PC-3 (cell line): ENCODE measurements at regions not wholly inside any gene's neighbourhood (a gene's known extent, or its start where the extent isn't known, plus 50 kb on each side); places are given as distances from the start of the nearest gene placed in this dataset.
"Not testable (repeated sequence)": the region's sequence is repeated elsewhere in the genome, so short reads cannot be mapped to it uniquely, and the experiment has no call there.

Source experiments
- ATAC-seq: fragments of 200-7000 bp; cut with Tn5 transposase; 2 replicates; pipeline ENCODE4 v1.9.1; 2020; ENCODE audit warnings: mild to moderate bottlenecking, moderate library complexity
- BruUV-seq: library from RNA; stranded (reverse); fragments of 400-500 nt; replicated peaks from 2 replicates; lab custom pipeline; 2021; lab: Mats Ljungman, UMichigan
- CTCF ChIA-PET: fragments of 300-600 bp; sonication (Branson Sonifier 250); formaldehyde crosslinking; loops from one replicate; lab custom pipeline; 2022; ENCODE audit warnings: antibody characterized with exemption; lab: Charles Lee
- POLR2A ChIA-PET: fragments of 300-600 bp; sonication (Branson Sonifier 250); formaldehyde crosslinking; loops from one replicate; lab custom pipeline; 2022; ENCODE audit warnings: antibody characterized with exemption; ENCODE audit not compliant: unreplicated experiment; lab: Charles Lee
- DNase-seq: peaks from one replicate; pipeline ENCODE4 v3.0.0-alpha.2; 2015
- H2AFZ ChIP-seq: fragments of 300-600 bp; sonication (generic); 2 replicates; pipeline ENCODE4 v1.6.0; 2016; ENCODE audit warnings: antibody characterized with exemption, low read length
- H3F3A ChIP-seq: fragments of 300-600 bp; sonication (generic); one replicate; pipeline ENCODE4 v1.6.0; 2017; ENCODE audit warnings: antibody characterized with exemption, low read length, control low read depth, mild to moderate bottlenecking; ENCODE audit not compliant: unreplicated experiment
- H3K27ac ChIP-seq: fragments of 300-600 bp; sonication (generic); 2 replicates; pipeline ENCODE4 v1.5.1; 2016; ENCODE audit warnings: mild to moderate bottlenecking, low read length
- H3K27me3 ChIP-seq: fragments of 300-600 bp; sonication (generic); 2 replicates; pipeline ENCODE4 v1.6.1; 2016; ENCODE audit warnings: low read length, mixed read lengths
- H3K36me3 ChIP-seq: fragments of 300-600 bp; sonication (generic); 2 replicates; pipeline ENCODE4 v1.6.1; 2016; ENCODE audit warnings: low read depth, mixed run types, low read length, mixed read lengths
- H3K4me1 ChIP-seq: fragments of 300-600 bp; sonication (generic); 2 replicates; pipeline ENCODE4 v1.5.1; 2016; ENCODE audit warnings: low read length; ENCODE audit not compliant: insufficient read depth
- H3K4me2 ChIP-seq: fragments of 300-600 bp; sonication (generic); 2 replicates; pipeline ENCODE4 v1.6.0; 2016; ENCODE audit warnings: low read length
- H3K4me3 ChIP-seq: fragments of 300-600 bp; sonication (generic); 2 replicates; pipeline ENCODE4 v1.5.1; 2016; ENCODE audit warnings: mild to moderate bottlenecking, low read length, mixed read lengths
- H3K79me2 ChIP-seq: fragments of 300-600 bp; sonication (generic); 2 replicates; pipeline ENCODE4 v1.6.1; 2017; ENCODE audit warnings: low read length, mixed read lengths
- H3K9ac ChIP-seq: fragments of 300-600 bp; sonication (generic); 2 replicates; pipeline ENCODE4 v1.6.0; 2016; ENCODE audit warnings: mild to moderate bottlenecking, low read length
- H3K9me2 ChIP-seq: fragments of 300-600 bp; sonication (generic); replicated peaks from 2 replicates; pipeline ENCODE4 v1.6.1; 2016; ENCODE audit warnings: mixed run types, low read length, mixed read lengths
- H3K9me3 ChIP-seq: fragments of 300-600 bp; sonication (generic); 2 replicates; pipeline ENCODE4 v1.6.1; 2016; ENCODE audit warnings: low read length, mixed read lengths
- H4K20me1 ChIP-seq: fragments of 300-600 bp; sonication (generic); 2 replicates; pipeline ENCODE4 v1.6.1; 2016; ENCODE audit warnings: low read length, mixed read lengths
- EZH2 ChIP-seq: fragments of 300-600 bp; sonication (generic); IDR thresholded peaks from one replicate; pipeline ENCODE4 v1.6.1; 2017; ENCODE audit warnings: antibody characterized with exemption, mild to moderate bottlenecking, low read length; ENCODE audit not compliant: unreplicated experiment
- EZH2phosphoT487 ChIP-seq: fragments of 300-600 bp; sonication (generic); IDR thresholded peaks from 2 replicates; pipeline ENCODE4 v1.6.1; 2018; ENCODE audit warnings: mild to moderate bottlenecking, antibody characterized with exemption, low read length, borderline replicate concordance
- intact Hi-C: fragments of 100-400 bp; cut with micrococcal nuclease; formaldehyde crosslinking; loops from 2 replicates; pipeline ENCODE4 v1.9.0; 2023
- TF ChIP-seq, protein P1 (sequence below): fragments of 300-600 bp; sonication (generic); conservative IDR thresholded peaks from 2 replicates; pipeline ENCODE4 v1.5.1; 2017; ENCODE audit warnings: antibody characterized with exemption, low read depth, mild to moderate bottlenecking, low read length

DNA sequence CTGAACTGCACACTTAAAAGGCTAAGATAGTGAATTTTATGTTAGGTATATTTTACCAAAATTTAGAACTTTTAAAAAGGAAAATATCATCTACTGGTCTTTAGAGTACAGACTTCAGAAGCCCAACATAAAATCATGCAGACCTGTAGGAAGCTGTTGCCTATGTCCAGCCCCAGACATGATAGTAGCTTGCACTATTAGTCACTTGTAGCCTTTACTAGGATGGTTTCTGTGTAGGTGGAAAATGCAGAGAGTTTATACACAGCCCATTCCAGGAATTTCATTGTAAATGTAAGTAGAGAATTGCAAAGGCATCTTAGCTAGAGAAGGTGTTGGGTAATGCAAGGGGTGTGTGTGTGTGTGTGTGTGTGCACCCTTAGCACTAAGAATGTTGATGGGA is 640.2 kb downstream of the RNF144A start:
- BruUV-seq = no TSS peak
- CTCF ChIA-PET = no interaction called here
- H2AFZ ChIP-seq = no peak overlapping the region
- H3K4me2 ChIP-seq = no peak overlapping the region
- no peaks in the 10 kb centered on the region for H3K36me3 ChIP-seq
- TF ChIP-seq EZH2 = no peak
- TF ChIP-seq, protein P1, sequence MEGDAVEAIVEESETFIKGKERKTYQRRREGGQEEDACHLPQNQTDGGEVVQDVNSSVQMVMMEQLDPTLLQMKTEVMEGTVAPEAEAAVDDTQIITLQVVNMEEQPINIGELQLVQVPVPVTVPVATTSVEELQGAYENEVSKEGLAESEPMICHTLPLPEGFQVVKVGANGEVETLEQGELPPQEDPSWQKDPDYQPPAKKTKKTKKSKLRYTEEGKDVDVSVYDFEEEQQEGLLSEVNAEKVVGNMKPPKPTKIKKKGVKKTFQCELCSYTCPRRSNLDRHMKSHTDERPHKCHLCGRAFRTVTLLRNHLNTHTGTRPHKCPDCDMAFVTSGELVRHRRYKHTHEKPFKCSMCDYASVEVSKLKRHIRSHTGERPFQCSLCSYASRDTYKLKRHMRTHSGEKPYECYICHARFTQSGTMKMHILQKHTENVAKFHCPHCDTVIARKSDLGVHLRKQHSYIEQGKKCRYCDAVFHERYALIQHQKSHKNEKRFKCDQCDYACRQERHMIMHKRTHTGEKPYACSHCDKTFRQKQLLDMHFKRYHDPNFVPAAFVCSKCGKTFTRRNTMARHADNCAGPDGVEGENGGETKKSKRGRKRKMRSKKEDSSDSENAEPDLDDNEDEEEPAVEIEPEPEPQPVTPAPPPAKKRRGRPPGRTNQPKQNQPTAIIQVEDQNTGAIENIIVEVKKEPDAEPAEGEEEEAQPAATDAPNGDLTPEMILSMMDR = no peak
- no peak for TF ChIP-seq EZH2phosphoT487
- no peak for DNase-seq
- H3K27ac ChIP-seq = no peak overlapping the region
- no peak overlapping the region for H3K9ac ChIP-seq
- no peaks in the 10 kb centered on the region for H4K20me1 ChIP-seq
- POLR2A ChIA-PET = no interaction called here
- H3K4me3 ChIP-seq = no peak overlapping the region
- H3K27me3 ChIP-seq = no peaks in the 10 kb centered on the region
- H3K9me2 ChIP-seq = no peaks in the 10 kb centered on the region
- intact Hi-C loops = no loop called here
- no peaks in the 10 kb centered on the region for H3F3A ChIP-seq
- no peaks in the 10 kb centered on the region for H3K9me3 ChIP-seq
- ATAC-seq = no peak
- H3K4me1 ChIP-seq = no peaks in the 10 kb centered on the region
- no peaks in the 10 kb centered on the region for H3K79me2 ChIP-seq

- Histone ChIP-seq H3K79me2 (no peaks in the 10 kb centered on the region), H3K27me3 (no peaks in the 10 kb centered on the region), H3K4me1 (no peaks in the 10 kb centered on the region), H3K9me3 (no peaks in the 10 kb centered on the region), H3K4me2 (no peak overlapping the region), H3K27ac (no peak overlapping the region), H3K4me3 (no peak overlapping the region), H3K9me2 (no peaks in the 10 kb centered on the region), H2AFZ (no peak overlapping the region), H3K36me3 (no peaks in the 10 kb centered on the region), H4K20me1 (no peaks in the 10 kb centered on the region), H3K9ac (no peak overlapping the region), H3F3A (no peaks in the 10 kb centered on the region)
- DNase-seq (no peak), ATAC-seq (no peak)
- TF ChIP-seq EZH2 = no peak
- no peak for TF ChIP-seq EZH2phosphoT487
- TF ChIP-seq, protein P1 = no peak
- intact Hi-C loops = no loop called here
- CTCF ChIA-PET = no interaction called here
- BruUV-seq = no TSS peak
- POLR2A ChIA-PET = no interaction called here
Observed at GRCh38 chr2:7559791-7560190, 642.6 kb downstream of the RNF144A start.

- BruUV-seq = no TSS peak
- H3F3A ChIP-seq = no peaks in the 10 kb centered on the region
Observed at GRCh38 chr2:7566382-7566881, 649.2 kb downstream of the RNF144A start.

DNA sequence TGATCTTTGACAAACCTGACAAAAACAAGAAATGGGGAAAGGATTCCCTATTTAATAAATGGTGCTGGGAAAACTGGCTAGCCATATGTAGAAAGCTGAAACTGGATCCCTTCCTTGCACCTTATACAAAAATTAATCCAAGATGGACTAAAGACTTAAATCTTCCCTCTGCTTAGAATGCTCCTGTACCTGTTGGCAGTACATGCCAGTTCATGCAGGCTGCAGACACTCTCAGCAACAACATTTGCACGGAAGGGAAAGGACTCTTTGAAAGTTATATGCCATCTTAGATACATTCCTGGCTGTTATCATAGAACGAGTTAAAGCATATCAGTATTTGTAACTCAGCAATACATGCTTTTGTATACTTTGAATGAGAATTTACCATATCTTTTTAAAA is 649.9 kb downstream of the RNF144A start:
- H3K9me2 ChIP-seq, CTCF ChIA-PET, ATAC-seq, DNase-seq, H3K4me3 ChIP-seq, H3K4me1 ChIP-seq, H3K9ac ChIP-seq, POLR2A ChIA-PET, H4K20me1 ChIP-seq, H3K4me2 ChIP-seq, H3K79me2 ChIP-seq, H3F3A ChIP-seq, BruUV-seq, H2AFZ ChIP-seq, H3K36me3 ChIP-seq, H3K9me3 ChIP-seq, intact Hi-C loops, H3K27me3 ChIP-seq, H3K27ac ChIP-seq: not testable (repeated sequence)

More at GRCh38 chr2:7566382-7566881, 649.2 kb downstream of the RNF144A start:
- intact Hi-C loops = no loop called here
- H3K27me3 ChIP-seq = no peaks in the 10 kb centered on the region
- H3K4me3 ChIP-seq = no peak overlapping the region
- no peaks in the 10 kb centered on the region for H3K9me3 ChIP-seq
- CTCF ChIA-PET = no interaction called here
- POLR2A ChIA-PET = no interaction called here
- TF ChIP-seq EZH2 (no peak), EZH2phosphoT487 (no peak)
- TF ChIP-seq, protein P1 = no peak
- H4K20me1 ChIP-seq = no peaks in the 10 kb centered on the region
- H3K36me3 ChIP-seq = no peaks in the 10 kb centered on the region
- DNase-seq = peak; percentile 26
- no peak overlapping the region for H3K4me2 ChIP-seq
- H3K9me2 ChIP-seq = no peaks in the 10 kb centered on the region
- H2AFZ ChIP-seq = no peak overlapping the region
- no peaks in the 10 kb centered on the region for H3K4me1 ChIP-seq
- H3K9ac ChIP-seq = no peak overlapping the region
- H3K79me2 ChIP-seq = no peaks in the 10 kb centered on the region
- ATAC-seq = no peak
- no peak overlapping the region for H3K27ac ChIP-seq
